Activated naive CD8-positive, alpha-beta T cell (primary cell): ENCODE measurements at regions not wholly inside any gene's neighbourhood (a gene's known extent, or its start where the extent isn't known, plus 50 kb on each side); places are given as distances from the start of the nearest gene placed in this dataset.

Source experiments
- H3K27ac Mint-ChIP-seq: one replicate; pipeline ENCODE4 v1.8.0; 2021; ENCODE audit warnings: mixed read lengths
- H3K27me3 Mint-ChIP-seq: one replicate; pipeline ENCODE4 v1.8.0; 2021; ENCODE audit warnings: mixed read lengths
- H3K36me3 Mint-ChIP-seq: one replicate; pipeline ENCODE4 v1.8.0; 2021; ENCODE audit warnings: mixed read lengths
- H3K4me1 Mint-ChIP-seq: one replicate; pipeline ENCODE4 v1.8.0; 2021; ENCODE audit warnings: low read depth, mixed read lengths
- H3K4me3 Mint-ChIP-seq: one replicate; pipeline ENCODE4 v1.8.0; 2021; ENCODE audit warnings: mild to moderate bottlenecking, mixed read lengths
- H3K9me3 Mint-ChIP-seq: one replicate; pipeline ENCODE4 v1.8.0; 2021; ENCODE audit warnings: low read depth, mixed read lengths

GRCh38 chr15:91514147-91514546 lies 339.4 kb upstream of the SLCO3A1 start:
- no peak overlapping the region for H3K4me3 Mint-ChIP-seq
- peaks cover 3% of the 10 kb centered on the region for H3K4me1 Mint-ChIP-seq
- H3K36me3 Mint-ChIP-seq = no peaks in the 10 kb centered on the region
- no peaks in the 10 kb centered on the region for H3K27me3 Mint-ChIP-seq
- no peaks in the 10 kb centered on the region for H3K9me3 Mint-ChIP-seq
- no peak overlapping the region for H3K27ac Mint-ChIP-seq

GRCh38 chr15:91515188-91515754 lies 338.2 kb upstream of the SLCO3A1 start:
- Mint-ChIP-seq H3K27me3 (no peaks in the 10 kb centered on the region), H3K4me3 (no peak overlapping the region), H3K27ac (no peak overlapping the region), H3K9me3 (no peaks in the 10 kb centered on the region), H3K4me1 (peaks cover 5% of the 10 kb centered on the region), H3K36me3 (no peaks in the 10 kb centered on the region)

GRCh38 chr15:91516866-91517265 lies 336.6 kb upstream of the SLCO3A1 start:
- H3K27ac Mint-ChIP-seq = no peak overlapping the region
- H3K4me3 Mint-ChIP-seq = no peak overlapping the region
- H3K27me3 Mint-ChIP-seq = no peaks in the 10 kb centered on the region
- no peaks in the 10 kb centered on the region for H3K36me3 Mint-ChIP-seq
- H3K9me3 Mint-ChIP-seq = no peaks in the 10 kb centered on the region
- peaks cover 6% of the 10 kb centered on the region for H3K4me1 Mint-ChIP-seq

- Mint-ChIP-seq H3K4me3 (no peak overlapping the region), H3K36me3 (no peaks in the 10 kb centered on the region), H3K4me1 (peaks cover 13% of the 10 kb centered on the region), H3K27me3 (no peaks in the 10 kb centered on the region), H3K27ac (no peak overlapping the region), H3K9me3 (no peaks in the 10 kb centered on the region)
Observed at GRCh38 chr15:91517491-91518200, 335.9 kb upstream of the SLCO3A1 start.

- no peaks in the 10 kb centered on the region for H3K27me3 Mint-ChIP-seq
- no peak overlapping the region for H3K27ac Mint-ChIP-seq
- H3K4me3 Mint-ChIP-seq = no peak overlapping the region
- no peaks in the 10 kb centered on the region for H3K36me3 Mint-ChIP-seq
- peaks cover 31% of the 10 kb centered on the region for H3K4me1 Mint-ChIP-seq
- no peaks in the 10 kb centered on the region for H3K9me3 Mint-ChIP-seq
Observed at GRCh38 chr15:91520850-91521249, 332.7 kb upstream of the SLCO3A1 start.

- Mint-ChIP-seq H3K9me3 (no peaks in the 10 kb centered on the region), H3K4me1 (peaks cover 33% of the 10 kb centered on the region), H3K36me3 (no peaks in the 10 kb centered on the region), H3K4me3 (no peak overlapping the region), H3K27ac (peak overlapping the region; percentile 50), H3K27me3 (no peaks in the 10 kb centered on the region)
Observed at GRCh38 chr15:91521548-91521947, 332.0 kb upstream of the SLCO3A1 start.

GRCh38 chr15:91521996-91522395 lies 331.5 kb upstream of the SLCO3A1 start:
- no peaks in the 10 kb centered on the region for H3K36me3 Mint-ChIP-seq

GRCh38 chr15:91522605-91523332 lies 330.7 kb upstream of the SLCO3A1 start:
- no peak overlapping the region for H3K4me3 Mint-ChIP-seq
- no peaks in the 10 kb centered on the region for H3K27me3 Mint-ChIP-seq
- peaks cover 35% of the 10 kb centered on the region for H3K4me1 Mint-ChIP-seq
- no peaks in the 10 kb centered on the region for H3K9me3 Mint-ChIP-seq
- no peaks in the 10 kb centered on the region for H3K36me3 Mint-ChIP-seq
- H3K27ac Mint-ChIP-seq = no peak overlapping the region

More at GRCh38 chr15:91521996-91522395, 331.5 kb upstream of the SLCO3A1 start:
- Mint-ChIP-seq H3K27me3 (no peaks in the 10 kb centered on the region), H3K9me3 (no peaks in the 10 kb centered on the region), H3K27ac (no peak overlapping the region), H3K4me1 (peaks cover 37% of the 10 kb centered on the region), H3K4me3 (no peak overlapping the region)

- Mint-ChIP-seq H3K4me1 (peaks cover 35% of the 10 kb centered on the region), H3K27me3 (no peaks in the 10 kb centered on the region), H3K4me3 (peak overlapping the region; percentile 36), H3K27ac (no peak overlapping the region), H3K36me3 (no peaks in the 10 kb centered on the region), H3K9me3 (no peaks in the 10 kb centered on the region)
Observed at GRCh38 chr15:91523596-91523995, 329.9 kb upstream of the SLCO3A1 start.

- Mint-ChIP-seq H3K9me3 (no peaks in the 10 kb centered on the region), H3K27me3 (peaks cover 1% of the 10 kb centered on the region), H3K4me3 (no peak overlapping the region), H3K27ac (no peak overlapping the region), H3K4me1 (peaks cover 40% of the 10 kb centered on the region), H3K36me3 (no peaks in the 10 kb centered on the region)
Observed at GRCh38 chr15:91524534-91524933, 329.0 kb upstream of the SLCO3A1 start.

GRCh38 chr15:91525751-91526150 lies 327.8 kb upstream of the SLCO3A1 start:
- peaks cover 47% of the 10 kb centered on the region for H3K4me1 Mint-ChIP-seq
- H3K4me3 Mint-ChIP-seq = no peak overlapping the region
- H3K9me3 Mint-ChIP-seq = no peaks in the 10 kb centered on the region
- no peak overlapping the region for H3K27ac Mint-ChIP-seq
- no peaks in the 10 kb centered on the region for H3K36me3 Mint-ChIP-seq
- H3K27me3 Mint-ChIP-seq = peaks cover 1% of the 10 kb centered on the region

GRCh38 chr15:91526424-91526823 lies 327.1 kb upstream of the SLCO3A1 start:
- peaks cover 1% of the 10 kb centered on the region for H3K27me3 Mint-ChIP-seq
- H3K27ac Mint-ChIP-seq = no peak overlapping the region
- H3K9me3 Mint-ChIP-seq = no peaks in the 10 kb centered on the region
- peaks cover 47% of the 10 kb centered on the region for H3K4me1 Mint-ChIP-seq
- H3K36me3 Mint-ChIP-seq = no peaks in the 10 kb centered on the region
- no peak overlapping the region for H3K4me3 Mint-ChIP-seq

- no peak overlapping the region for H3K27ac Mint-ChIP-seq
- peaks cover 1% of the 10 kb centered on the region for H3K27me3 Mint-ChIP-seq
- H3K4me1 Mint-ChIP-seq = peaks cover 29% of the 10 kb centered on the region
- H3K4me3 Mint-ChIP-seq = no peak overlapping the region
- no peaks in the 10 kb centered on the region for H3K36me3 Mint-ChIP-seq
- no peaks in the 10 kb centered on the region for H3K9me3 Mint-ChIP-seq
Observed at GRCh38 chr15:91528801-91529200, 324.7 kb upstream of the SLCO3A1 start.

GRCh38 chr15:91529534-91529933 lies 324.0 kb upstream of the SLCO3A1 start:
- Mint-ChIP-seq H3K27me3 (peaks cover 1% of the 10 kb centered on the region), H3K4me1 (peaks cover 22% of the 10 kb centered on the region), H3K36me3 (no peaks in the 10 kb centered on the region), H3K27ac (no peak overlapping the region), H3K4me3 (peak overlapping the region; percentile 11), H3K9me3 (no peaks in the 10 kb centered on the region)

GRCh38 chr15:91530279-91530678 lies 323.2 kb upstream of the SLCO3A1 start:
- peaks cover 1% of the 10 kb centered on the region for H3K27me3 Mint-ChIP-seq
- H3K4me3 Mint-ChIP-seq = no peak overlapping the region
- H3K27ac Mint-ChIP-seq = no peak overlapping the region
- no peaks in the 10 kb centered on the region for H3K36me3 Mint-ChIP-seq
- H3K4me1 Mint-ChIP-seq = peaks cover 21% of the 10 kb centered on the region
- H3K9me3 Mint-ChIP-seq = no peaks in the 10 kb centered on the region
